ENCODE measurements at regions not wholly inside any gene's neighbourhood (a gene's known extent, or its start where the extent isn't known, plus 50 kb on each side); places are given as distances from the start of the nearest gene placed in this dataset.

DNA sequence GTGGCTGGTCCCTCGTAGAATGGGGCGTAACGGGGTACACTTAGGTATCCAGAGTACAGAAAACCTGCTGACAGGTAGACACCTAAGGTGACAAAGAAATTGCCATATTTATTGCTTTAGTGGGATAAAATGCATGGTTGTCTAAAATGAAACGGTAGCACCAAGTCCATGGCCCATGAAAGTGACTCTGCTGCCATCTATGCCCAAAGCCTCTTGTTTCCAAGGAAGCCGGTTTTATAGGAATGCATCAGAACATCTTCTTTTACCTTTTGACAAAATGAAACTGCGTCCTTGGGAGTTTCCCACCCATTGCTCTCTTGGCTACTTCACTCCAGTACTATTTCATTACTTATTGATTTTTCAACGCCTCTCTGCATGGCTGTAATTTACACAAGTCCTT is 151.3 kb upstream of the ZFHX3 start:
- WGBS (ENCODE audit: insufficient coverage, insufficient replicate concordance, low lambda C conversion rate, missing lambda C conversion rate), result 39% methylated on average over 7 of the region's 7 CpGs

More for the DNA sequence above, 151.3 kb upstream of the ZFHX3 start:
- Histone ChIP-seq H3K9ac (ENCODE audit: control insufficient read depth, insufficient read depth, low read length) (no peak overlapping the region), H3K27me3 (replicated peaks in 1 of 2; ENCODE audit: control insufficient read depth in 2 of 2, insufficient read depth in 2 of 2, low read length in 1 of 2) (no peaks in the 10 kb centered on the region), H3K9me3 (replicated peaks; ENCODE audit: control insufficient read depth, insufficient read depth, low read length) (no peaks in the 10 kb centered on the region; the same call in 2 of the 3 replicates), H3K4me2 (ENCODE audit: control insufficient read depth, insufficient read depth) (no peak overlapping the region), H3K4me3 (no peak overlapping the region), H3K79me2 (ENCODE audit: control insufficient read depth, insufficient read depth, low read length) (no peaks in the 10 kb centered on the region), H4K20me1 (ENCODE audit: control insufficient read depth, insufficient read depth) (no peaks in the 10 kb centered on the region), H2AFZ (ENCODE audit: control insufficient read depth, low read depth, low read length) (no peak overlapping the region), H3K4me1 (ENCODE audit: control insufficient read depth, insufficient read depth, low read length) (no peaks in the 10 kb centered on the region), H3K36me3 (ENCODE audit: control insufficient read depth in 2 of 2, insufficient read depth in 2 of 2, low read length in 1 of 2) (no peaks in the 10 kb centered on the region), H3K27ac (ENCODE audit: control insufficient read depth, insufficient read depth) (no peak overlapping the region)
- ATAC-seq (no peak), FAIRE-seq (no peak), DNase-seq (ENCODE audit: low read depth, low spot score) (no peak)
- intact Hi-C loops (cut with micrococcal nuclease; ENCODE audit: unreplicated experiment), result loop anchor here (10.0 kb wide), 3 partner anchors 164 to 1074 kb away; no protein-coding TSS in a partner anchor
- TF ChIP-seq ZNF207 (IDR thresholded peaks at IDR 0.05; ENCODE audit: borderline replicate concordance) (no peak), IKZF1 (conservative IDR thresholded peaks at IDR 0.05) (no peak), RUNX3 (IDR thresholded peaks at IDR 0.05; ENCODE audit: low read length) (no peak), USF2 (IDR thresholded peaks at IDR 0.05; ENCODE audit: borderline replicate concordance, low read depth, low read length) (no peak), ZBED1 (IDR thresholded peaks at IDR 0.05; ENCODE audit: borderline replicate concordance) (no peak), SMAD1 (IDR thresholded peaks at IDR 0.05; ENCODE audit: low read depth, partially characterized antibody) (no peak), CBFB (IDR thresholded peaks at IDR 0.05; ENCODE audit: low read depth) (no peak), DPF2 (IDR thresholded peaks at IDR 0.05) (no peak), HDAC6 (IDR thresholded peaks at IDR 0.05; ENCODE audit: unreplicated experiment) (no peak)
- TF ChIP-seq, protein P1, sequence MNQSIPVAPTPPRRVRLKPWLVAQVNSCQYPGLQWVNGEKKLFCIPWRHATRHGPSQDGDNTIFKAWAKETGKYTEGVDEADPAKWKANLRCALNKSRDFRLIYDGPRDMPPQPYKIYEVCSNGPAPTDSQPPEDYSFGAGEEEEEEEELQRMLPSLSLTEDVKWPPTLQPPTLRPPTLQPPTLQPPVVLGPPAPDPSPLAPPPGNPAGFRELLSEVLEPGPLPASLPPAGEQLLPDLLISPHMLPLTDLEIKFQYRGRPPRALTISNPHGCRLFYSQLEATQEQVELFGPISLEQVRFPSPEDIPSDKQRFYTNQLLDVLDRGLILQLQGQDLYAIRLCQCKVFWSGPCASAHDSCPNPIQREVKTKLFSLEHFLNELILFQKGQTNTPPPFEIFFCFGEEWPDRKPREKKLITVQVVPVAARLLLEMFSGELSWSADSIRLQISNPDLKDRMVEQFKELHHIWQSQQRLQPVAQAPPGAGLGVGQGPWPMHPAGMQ (IDR thresholded peaks at IDR 0.05; ENCODE audit: borderline replicate concordance), result no peak
- TF ChIP-seq, protein P2, sequence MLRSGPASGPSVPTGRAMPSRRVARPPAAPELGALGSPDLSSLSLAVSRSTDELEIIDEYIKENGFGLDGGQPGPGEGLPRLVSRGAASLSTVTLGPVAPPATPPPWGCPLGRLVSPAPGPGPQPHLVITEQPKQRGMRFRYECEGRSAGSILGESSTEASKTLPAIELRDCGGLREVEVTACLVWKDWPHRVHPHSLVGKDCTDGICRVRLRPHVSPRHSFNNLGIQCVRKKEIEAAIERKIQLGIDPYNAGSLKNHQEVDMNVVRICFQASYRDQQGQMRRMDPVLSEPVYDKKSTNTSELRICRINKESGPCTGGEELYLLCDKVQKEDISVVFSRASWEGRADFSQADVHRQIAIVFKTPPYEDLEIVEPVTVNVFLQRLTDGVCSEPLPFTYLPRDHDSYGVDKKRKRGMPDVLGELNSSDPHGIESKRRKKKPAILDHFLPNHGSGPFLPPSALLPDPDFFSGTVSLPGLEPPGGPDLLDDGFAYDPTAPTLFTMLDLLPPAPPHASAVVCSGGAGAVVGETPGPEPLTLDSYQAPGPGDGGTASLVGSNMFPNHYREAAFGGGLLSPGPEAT (IDR thresholded peaks at IDR 0.05; ENCODE audit: low read depth), result no peak
- no TSS peak for BruUV-seq (replicated peaks)
- ChIA-PET POLR2A (no interaction called here), CTCF (no interaction called here), SMC1A (ENCODE audit: uncharacterized antibody, unreplicated experiment) (interaction anchor here (1.4 to 1.8 kb wide), 2 partner anchors 9 to 366 kb away, joined by 4 to 5 read pairs; no protein-coding TSS in a partner anchor), RAD21 (ENCODE audit: unreplicated experiment) (no interaction called here)
- in situ Hi-C loops (cut with MboI), result loop anchor here (10.0 kb wide), 1 partner anchor 704 kb away; no protein-coding TSS in a partner anchor
